T-helper 17 cell (primary cell): ENCODE measurements at regions not wholly inside any gene's neighbourhood (a gene's known extent, or its start where the extent isn't known, plus 50 kb on each side); places are given as distances from the start of the nearest gene placed in this dataset.
"Not testable (repeated sequence)": the region's sequence is repeated elsewhere in the genome, so short reads cannot be mapped to it uniquely, and the experiment has no call there.

Experiments used
- ATAC-seq: fragments of 150-1000 bp; cut with Tn5 transposase; 2 replicates; pipeline ENCODE4 v1.10.0; 2021; ENCODE audit warnings: mild to moderate bottlenecking, moderate library complexity
- DNase-seq, 3 donors: peaks; one replicate each; pipeline versions ENCODE4 v3.0.0 to v3.0.0-alpha.2; 2020 to 2021
- H3K9me3 ChIP-seq: one replicate; pipeline ENCODE4 v1.7.0; 2013; ENCODE audit warnings: low read length, mild to moderate bottlenecking; ENCODE audit not compliant: control insufficient read depth, poor library complexity, severe bottlenecking
- H3K27ac Mint-ChIP-seq: one replicate; pipeline ENCODE4 v1.8.0; 2022; ENCODE audit warnings: mild to moderate bottlenecking, moderate library complexity, mixed read lengths
- H3K27me3 Mint-ChIP-seq: one replicate; pipeline ENCODE4 v1.8.0; 2022; ENCODE audit warnings: mixed read lengths
- H3K36me3 Mint-ChIP-seq: one replicate; pipeline ENCODE4 v1.8.0; 2022; ENCODE audit warnings: low read depth, mixed read lengths
- H3K4me1 Mint-ChIP-seq: one replicate; pipeline ENCODE4 v1.8.0; 2022; ENCODE audit warnings: mild to moderate bottlenecking, mixed read lengths
- H3K4me3 Mint-ChIP-seq: one replicate; pipeline ENCODE4 v1.8.0; 2022; ENCODE audit warnings: mild to moderate bottlenecking, moderate library complexity, mixed read lengths

GRCh38 chr16:22633280-22633679 lies 122.6 kb downstream of the NPIPB5 start:
- Mint-ChIP-seq H3K4me3 (no peak overlapping the region), H3K27me3 (peaks cover 33% of the 10 kb centered on the region)
- DNase-seq = no peak

GRCh38 chr16:22633799-22634198 lies 123.1 kb downstream of the NPIPB5 start:
- ATAC-seq (no peak), DNase-seq (no peak)
- Mint-ChIP-seq H3K36me3 (no peaks in the 10 kb centered on the region), H3K27me3 (peaks cover 28% of the 10 kb centered on the region), H3K4me3 (no peak overlapping the region), H3K27ac (no peak overlapping the region), H3K4me1 (no peaks in the 10 kb centered on the region)
- H3K9me3 ChIP-seq = no peaks in the 10 kb centered on the region

More at GRCh38 chr16:22633280-22633679, 122.6 kb downstream of the NPIPB5 start:
- no peaks in the 10 kb centered on the region for H3K4me1 Mint-ChIP-seq
- no peaks in the 10 kb centered on the region for H3K9me3 ChIP-seq
- ATAC-seq = no peak
- no peak overlapping the region for H3K27ac Mint-ChIP-seq
- no peaks in the 10 kb centered on the region for H3K36me3 Mint-ChIP-seq

GRCh38 chr16:22634954-22635353 lies 124.3 kb downstream of the NPIPB5 start:
- Mint-ChIP-seq H3K4me1 (no peaks in the 10 kb centered on the region), H3K36me3 (no peaks in the 10 kb centered on the region), H3K27ac (no peak overlapping the region), H3K4me3 (no peak overlapping the region), H3K27me3 (peaks cover 26% of the 10 kb centered on the region)
- ATAC-seq (no peak), DNase-seq (no peak)
- H3K9me3 ChIP-seq = no peaks in the 10 kb centered on the region

- no peak overlapping the region for H3K27ac Mint-ChIP-seq
- DNase-seq = no peak
- no peak overlapping the region for H3K4me3 Mint-ChIP-seq
- H3K27me3 Mint-ChIP-seq = peaks cover 26% of the 10 kb centered on the region
- no peaks in the 10 kb centered on the region for H3K4me1 Mint-ChIP-seq
- ATAC-seq = no peak
- H3K36me3 Mint-ChIP-seq = no peaks in the 10 kb centered on the region
- no peaks in the 10 kb centered on the region for H3K9me3 ChIP-seq
Measured at GRCh38 chr16:22635357-22635761, 124.7 kb downstream of the NPIPB5 start.

GRCh38 chr16:22635801-22636200 lies 125.1 kb downstream of the NPIPB5 start:
- no peaks in the 10 kb centered on the region for H3K36me3 Mint-ChIP-seq
- DNase-seq (no peak), ATAC-seq (no peak)
- H3K4me1 Mint-ChIP-seq = no peaks in the 10 kb centered on the region
- H3K27me3 Mint-ChIP-seq = peaks cover 26% of the 10 kb centered on the region
- no peak overlapping the region for H3K4me3 Mint-ChIP-seq
- H3K9me3 ChIP-seq = no peaks in the 10 kb centered on the region
- no peak overlapping the region for H3K27ac Mint-ChIP-seq

- Mint-ChIP-seq H3K36me3 (no peaks in the 10 kb centered on the region), H3K27ac (no peak overlapping the region), H3K4me3 (no peak overlapping the region), H3K27me3 (peaks cover 14% of the 10 kb centered on the region), H3K4me1 (no peaks in the 10 kb centered on the region)
- H3K9me3 ChIP-seq = no peaks in the 10 kb centered on the region
- DNase-seq (no peak), ATAC-seq (no peak)
Measured at GRCh38 chr16:22638393-22639206, 127.9 kb downstream of the NPIPB5 start.

- no peaks in the 10 kb centered on the region for H3K9me3 ChIP-seq
- H3K27ac Mint-ChIP-seq = no peak overlapping the region
- H3K4me3 Mint-ChIP-seq = no peak overlapping the region
- no peak for ATAC-seq
- H3K27me3 Mint-ChIP-seq = no peaks in the 10 kb centered on the region
- H3K4me1 Mint-ChIP-seq = no peaks in the 10 kb centered on the region
- H3K36me3 Mint-ChIP-seq = no peaks in the 10 kb centered on the region
- no peak for DNase-seq
Measured at GRCh38 chr16:22641131-22641628, 130.5 kb downstream of the NPIPB5 start.

GRCh38 chr16:22642416-22643088 lies 131.9 kb downstream of the NPIPB5 start:
- no peaks in the 10 kb centered on the region for H3K27me3 Mint-ChIP-seq
- H3K4me3 Mint-ChIP-seq = no peak overlapping the region
- H3K4me1 Mint-ChIP-seq = no peaks in the 10 kb centered on the region
- no peaks in the 10 kb centered on the region for H3K9me3 ChIP-seq
- no peak for DNase-seq
- no peak for ATAC-seq
- no peaks in the 10 kb centered on the region for H3K36me3 Mint-ChIP-seq
- no peak overlapping the region for H3K27ac Mint-ChIP-seq

GRCh38 chr16:22643203-22643602 lies 132.5 kb downstream of the NPIPB5 start:
- not testable (repeated sequence) for DNase-seq, H3K36me3 Mint-ChIP-seq, H3K4me3 Mint-ChIP-seq, H3K4me1 Mint-ChIP-seq, H3K9me3 ChIP-seq, H3K27me3 Mint-ChIP-seq, ATAC-seq, H3K27ac Mint-ChIP-seq

GRCh38 chr16:22643886-22644285 lies 133.2 kb downstream of the NPIPB5 start:
- Mint-ChIP-seq H3K4me1 (no peaks in the 10 kb centered on the region), H3K4me3 (no peak overlapping the region), H3K27ac (no peak overlapping the region), H3K36me3 (no peaks in the 10 kb centered on the region), H3K27me3 (no peaks in the 10 kb centered on the region)
- DNase-seq (no peak), ATAC-seq (no peak)
- no peaks in the 10 kb centered on the region for H3K9me3 ChIP-seq

GRCh38 chr16:22645868-22646267 lies 135.2 kb downstream of the NPIPB5 start:
- Mint-ChIP-seq H3K4me3 (no peak overlapping the region), H3K4me1 (no peaks in the 10 kb centered on the region), H3K36me3 (no peaks in the 10 kb centered on the region), H3K27ac (no peak overlapping the region), H3K27me3 (no peaks in the 10 kb centered on the region)
- ATAC-seq = no peak
- DNase-seq = no peak
- no peaks in the 10 kb centered on the region for H3K9me3 ChIP-seq

- Mint-ChIP-seq H3K4me1 (no peaks in the 10 kb centered on the region), H3K27ac (no peak overlapping the region), H3K36me3 (no peaks in the 10 kb centered on the region), H3K4me3 (no peak overlapping the region), H3K27me3 (peaks cover 9% of the 10 kb centered on the region)
- no peak for ATAC-seq
- no peaks in the 10 kb centered on the region for H3K9me3 ChIP-seq
- DNase-seq = no peak
Measured at GRCh38 chr16:22646948-22647556, 136.4 kb downstream of the NPIPB5 start.

GRCh38 chr16:22648141-22648540 lies 137.4 kb downstream of the NPIPB5 start:
- Mint-ChIP-seq H3K4me1 (no peaks in the 10 kb centered on the region), H3K27ac (no peak overlapping the region), H3K27me3 (peaks cover 12% of the 10 kb centered on the region), H3K36me3 (no peaks in the 10 kb centered on the region), H3K4me3 (no peak overlapping the region)
- no peaks in the 10 kb centered on the region for H3K9me3 ChIP-seq
- ATAC-seq (no peak), DNase-seq (no peak)
